Fibroblast of the conjunctiva (primary cell): ENCODE measurements at regions not wholly inside any gene's neighbourhood (a gene's known extent, or its start where the extent isn't known, plus 50 kb on each side); places are given as distances from the start of the nearest gene placed in this dataset.
A peak's percentile ranks its signal among the peaks of the same experiment; 100 is the strongest.

Experiments used
- DNase-seq: peaks from one replicate; pipeline ENCODE4 v3.0.0-alpha.2; 2010; ENCODE audit warnings: low read depth

DNA sequence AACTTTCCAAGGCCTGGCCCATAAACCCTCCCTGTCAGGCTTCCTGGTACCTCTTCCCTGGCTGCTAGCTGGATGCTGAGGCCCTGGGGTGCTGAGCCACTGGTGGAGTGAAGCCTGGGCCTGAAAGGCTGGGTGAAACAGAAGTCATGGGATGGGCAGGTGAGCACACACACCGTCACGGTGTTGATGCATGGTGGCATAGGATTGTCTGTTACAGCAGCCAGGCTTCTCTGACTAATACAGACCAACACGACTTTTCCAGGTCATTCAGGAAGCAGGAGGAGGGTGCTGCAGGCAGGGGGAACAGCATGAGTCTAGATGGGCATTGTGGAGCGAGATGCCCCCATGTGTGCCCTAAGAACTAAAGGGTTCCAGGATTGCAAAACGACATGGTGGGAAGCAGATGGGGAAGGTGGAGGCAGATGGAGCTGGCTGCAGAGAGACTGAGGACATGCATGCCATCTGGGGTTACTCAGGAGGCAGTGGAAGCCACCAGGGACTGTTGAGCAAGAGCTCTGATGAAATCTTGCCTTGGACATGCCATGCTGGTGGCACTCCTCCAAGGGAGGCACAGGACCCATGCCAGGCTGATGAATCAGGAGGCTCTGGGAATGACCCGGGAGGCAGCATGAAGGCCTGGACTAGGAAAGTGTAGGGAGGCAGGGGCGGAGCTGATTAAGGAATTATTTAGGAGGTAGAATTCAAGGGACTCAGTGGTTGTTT, 480.9 kb downstream of the TSN start:
- peak; percentile 54 for DNase-seq

DNA sequence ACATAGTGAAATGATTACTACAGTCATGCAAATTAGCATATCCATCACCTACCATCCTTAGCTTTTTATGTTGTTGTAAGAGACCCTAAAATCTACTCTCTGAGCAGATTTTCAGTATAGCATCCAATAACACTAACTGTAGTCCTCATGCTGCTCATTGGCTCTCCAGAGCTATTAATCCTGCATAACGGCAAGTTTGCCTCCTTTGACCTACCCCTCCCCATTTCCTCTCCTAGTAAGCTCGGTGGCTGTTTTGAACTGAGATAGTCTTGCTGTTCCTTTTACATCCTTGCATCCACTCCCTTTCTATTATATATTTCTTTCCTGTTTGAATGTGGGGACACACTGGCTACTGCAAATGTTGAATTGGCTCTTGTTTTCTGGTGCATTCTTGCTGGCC, 481.5 kb downstream of the TSN start:
- DNase-seq, result no peak

DNA sequence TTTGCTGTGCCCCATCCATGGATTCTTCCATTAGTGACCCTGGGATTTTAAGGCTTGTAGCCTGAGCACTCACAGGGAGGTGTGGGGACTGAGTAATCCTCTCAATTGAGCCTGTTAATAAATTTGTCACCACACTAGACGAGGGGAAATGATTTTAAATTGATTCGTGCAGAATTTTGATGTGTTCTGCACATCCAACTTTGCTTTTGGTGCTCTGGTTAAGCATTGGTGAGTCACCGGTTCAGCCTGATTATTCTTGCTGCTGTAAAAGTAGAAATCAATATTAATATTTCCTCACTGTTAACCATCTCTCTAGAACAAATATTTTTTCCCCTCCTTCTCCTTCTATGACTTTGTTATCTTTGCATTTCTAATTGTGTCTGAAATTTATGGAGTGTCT, 482.0 kb downstream of the TSN start:
- no peak for DNase-seq

DNA sequence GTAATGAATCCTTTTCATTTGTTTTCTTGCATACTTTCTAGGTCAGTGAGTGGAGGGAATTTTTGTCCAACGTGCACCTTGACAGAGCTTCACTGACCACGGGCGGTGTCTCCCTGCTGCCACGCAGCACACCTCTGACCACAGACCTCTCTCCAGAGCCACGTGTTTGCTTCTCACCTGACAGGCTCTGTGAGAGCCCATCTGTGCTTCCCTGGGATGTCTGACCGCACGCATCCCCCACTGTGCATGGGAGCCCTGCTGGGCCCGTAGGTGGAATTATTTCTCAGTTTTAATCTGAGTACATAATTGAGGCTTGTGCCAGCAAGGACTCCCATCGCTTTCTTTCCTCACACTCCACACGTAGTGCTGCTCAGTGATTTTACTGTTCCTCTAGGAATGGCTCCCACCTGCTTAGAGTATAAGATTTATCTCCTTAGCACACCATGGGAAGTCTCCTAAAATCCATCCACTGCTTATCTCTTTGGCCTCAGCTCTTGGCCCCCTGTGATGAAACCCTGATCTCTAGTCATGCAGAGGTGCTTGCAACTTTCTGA, 482.6 kb downstream of the TSN start:
- no peak for DNase-seq

DNA sequence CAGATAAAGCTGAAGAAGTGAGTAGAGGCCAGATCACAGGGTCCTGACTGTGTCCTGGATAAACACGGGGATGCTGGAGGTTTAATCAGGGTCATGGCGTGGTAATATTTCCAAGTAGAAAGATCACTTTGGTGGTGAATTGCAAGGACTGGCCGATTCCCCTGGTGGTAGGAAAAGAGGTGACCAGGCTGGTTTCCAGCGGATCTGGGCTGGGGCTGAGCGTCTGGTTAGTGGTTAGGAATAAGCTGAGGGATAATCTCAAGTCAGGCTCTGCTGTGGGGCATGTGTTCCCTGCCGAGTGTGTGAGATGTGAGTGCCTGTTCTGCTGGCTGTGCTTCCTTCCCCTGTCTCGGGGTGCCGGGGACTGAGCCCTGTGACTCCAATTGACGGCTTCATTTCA, 484.0 kb downstream of the TSN start:
- DNase-seq, result no peak

DNA sequence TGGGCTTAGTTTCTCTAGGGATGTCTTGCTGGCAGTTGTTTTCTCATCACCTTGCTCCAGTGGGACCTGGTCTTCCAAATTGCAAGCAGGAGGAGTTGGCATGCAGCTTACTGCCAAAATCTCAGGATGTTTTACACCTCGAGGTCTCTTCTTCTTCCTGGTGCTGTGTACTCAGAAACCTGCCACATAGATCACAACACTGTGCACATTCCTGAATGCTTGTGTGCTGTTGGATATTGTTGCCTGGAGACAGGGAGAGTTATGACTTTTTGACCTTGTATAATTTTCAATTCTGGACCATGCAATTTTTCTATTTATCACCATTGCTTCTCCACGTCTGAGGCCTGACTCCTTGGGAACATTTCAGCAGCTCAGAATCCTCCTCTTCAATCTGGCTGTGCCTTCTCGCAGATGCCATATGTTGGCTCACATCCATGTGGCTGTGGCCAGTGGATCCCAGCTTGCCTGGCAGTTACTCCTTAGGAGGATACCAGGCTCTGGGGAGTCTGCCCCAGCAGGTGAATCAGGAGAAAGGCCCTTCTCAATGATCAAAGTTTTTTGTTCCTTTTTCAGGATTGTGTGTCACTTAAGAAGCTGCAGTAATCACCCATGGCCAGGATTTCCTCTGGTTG, 489.3 kb downstream of the TSN start:
- DNase-seq, result no peak

DNA sequence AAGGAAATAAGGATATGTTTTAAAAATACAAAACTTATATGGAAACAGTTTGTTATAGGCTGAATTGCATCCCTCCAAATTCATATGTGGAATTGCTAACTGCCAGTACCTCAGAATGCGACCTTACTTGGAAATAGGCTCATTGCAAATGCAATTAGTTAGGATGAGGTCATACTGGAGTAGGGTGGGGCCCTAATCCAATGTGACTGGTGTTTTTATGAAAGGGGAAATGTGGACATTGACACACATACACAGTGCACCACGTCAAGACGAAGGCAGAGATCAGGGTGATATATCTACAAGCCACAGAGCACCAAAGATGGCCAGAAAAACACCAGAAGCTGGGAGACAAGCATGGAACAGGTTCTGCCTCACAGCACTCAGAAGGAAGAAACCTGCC, 494.2 kb downstream of the TSN start:
- no peak for DNase-seq

DNA sequence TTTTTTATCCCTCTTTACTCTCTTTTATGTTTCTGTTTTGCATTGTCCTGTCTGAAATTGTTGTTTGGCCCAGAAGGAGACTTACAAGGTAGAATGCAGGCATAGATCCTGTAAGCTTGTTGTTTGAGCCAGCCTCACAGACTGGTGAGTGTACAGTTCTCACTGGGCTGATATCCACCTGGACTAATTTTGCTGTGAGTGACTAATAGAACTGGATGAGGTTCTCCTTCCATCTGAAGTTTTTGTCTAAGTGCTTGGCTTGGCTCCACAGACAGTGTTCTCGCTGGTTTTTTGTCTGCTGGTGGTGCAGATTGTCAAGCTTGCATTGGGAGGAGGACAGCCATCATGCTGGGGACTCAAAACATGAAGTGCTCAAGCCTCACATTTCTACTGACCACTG, 495.7 kb downstream of the TSN start:
- DNase-seq, result no peak

DNA sequence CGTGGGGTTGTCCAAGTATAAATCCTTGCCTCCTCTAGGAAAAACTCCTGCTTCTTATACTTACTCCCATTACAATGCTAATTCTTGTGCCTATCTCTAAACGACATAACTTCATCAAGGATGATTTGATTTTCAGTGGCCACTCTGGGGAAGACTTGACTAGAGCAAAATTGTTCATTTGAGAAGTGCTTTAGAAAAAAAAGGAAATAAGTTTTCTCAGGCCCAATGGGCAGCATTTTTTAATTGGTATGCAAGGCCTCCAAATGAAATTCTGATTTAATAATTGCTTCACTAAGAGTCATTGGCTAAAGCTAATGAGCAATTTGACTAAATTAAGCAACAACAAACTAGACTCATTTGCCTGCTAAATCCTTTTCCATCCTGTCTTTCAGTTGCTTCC, 496.1 kb downstream of the TSN start:
- no peak for DNase-seq

DNA sequence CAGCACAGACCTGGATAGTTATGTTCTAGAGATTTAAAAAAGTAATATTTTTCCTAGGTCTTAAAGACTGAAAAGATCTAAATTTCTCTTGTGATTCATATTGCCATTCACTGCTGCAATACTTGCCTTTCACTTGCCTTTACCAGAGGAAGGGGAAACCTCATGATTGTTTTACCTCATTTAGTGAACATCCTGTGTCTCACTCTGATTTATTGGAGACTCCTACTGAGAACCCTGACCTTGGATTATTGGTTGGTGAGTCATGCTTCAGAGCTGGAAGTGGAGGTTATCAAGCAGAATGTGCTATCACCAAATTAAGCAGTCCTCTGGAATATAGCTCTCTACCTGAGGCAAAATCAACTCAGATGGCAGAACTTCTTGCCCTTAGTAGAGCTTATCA, 500.5 kb downstream of the TSN start:
- no peak for DNase-seq

DNA sequence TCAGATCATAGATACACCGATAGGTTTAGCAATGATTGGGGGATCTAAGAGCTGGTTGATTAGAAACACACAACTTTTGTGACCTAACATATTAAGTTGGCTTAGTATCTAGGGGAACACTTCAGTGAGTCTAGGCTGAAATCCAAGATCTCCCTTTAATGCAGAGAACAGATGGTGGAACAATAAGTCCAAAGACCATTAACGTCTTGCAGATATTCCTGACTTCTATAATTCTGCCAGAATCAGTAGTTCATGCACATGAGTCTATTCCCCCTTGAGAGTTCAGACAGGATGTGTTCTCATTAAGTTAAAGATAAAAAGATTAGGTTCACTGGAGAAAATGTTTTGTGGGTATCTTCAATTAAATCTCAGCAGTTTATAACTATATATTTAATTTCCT, 506.5 kb downstream of the TSN start:
- no peak for DNase-seq

DNA sequence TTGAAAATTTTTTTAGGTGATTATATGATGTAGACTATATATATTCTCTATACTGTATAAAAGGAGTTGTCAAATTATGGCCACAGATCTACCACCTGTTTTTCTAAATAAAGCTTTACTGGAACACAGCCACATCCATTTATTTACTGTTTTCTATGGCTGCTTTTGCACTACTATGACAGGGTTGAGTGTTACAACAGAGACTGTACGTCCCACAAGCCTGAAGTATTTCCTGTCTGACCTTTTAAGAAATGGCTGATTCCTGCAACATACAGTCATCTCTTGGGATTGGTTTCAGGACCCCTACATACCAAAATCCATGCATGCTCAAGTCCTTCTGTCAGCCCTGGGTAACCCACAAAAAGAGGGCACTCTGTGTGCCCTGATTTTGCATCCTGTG, 508.3 kb downstream of the TSN start:
- no peak for DNase-seq

DNA sequence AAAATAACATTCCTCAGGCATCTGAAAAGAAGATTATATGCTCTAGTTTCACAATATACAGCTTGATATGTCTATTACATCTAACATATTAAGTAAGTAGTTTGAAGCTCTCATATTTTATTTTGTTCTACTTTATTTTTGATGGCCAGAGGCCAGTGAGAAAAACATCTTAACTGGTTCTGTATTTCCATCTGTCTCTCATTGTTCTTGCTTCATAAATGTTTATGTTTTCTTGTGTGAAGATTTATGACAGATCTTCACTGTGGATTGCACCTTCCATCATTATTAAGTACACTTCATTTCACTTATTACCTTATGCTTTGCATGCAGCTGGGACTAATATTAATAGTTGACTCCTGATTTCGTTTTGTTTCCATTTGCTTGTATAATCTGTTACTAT, 511.2 kb downstream of the TSN start:
- peak; percentile 4 for DNase-seq

DNA sequence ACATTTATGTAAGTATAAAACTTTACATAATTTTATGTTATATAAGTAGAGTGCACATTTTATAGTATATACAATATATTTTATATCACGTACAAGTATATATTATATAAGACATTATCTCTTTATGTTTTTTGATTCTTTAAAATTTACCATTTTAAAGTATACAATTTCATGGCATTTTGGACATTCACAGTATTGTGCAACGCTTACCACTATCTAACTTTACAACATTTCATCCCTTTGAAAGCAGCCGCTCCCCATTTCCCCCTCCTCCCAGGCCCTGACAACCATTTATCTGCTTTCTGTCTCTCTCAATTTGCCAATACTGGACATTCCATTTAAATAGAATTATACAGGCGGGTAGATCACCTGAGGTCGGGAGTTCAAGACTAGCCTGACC, 512.5 kb downstream of the TSN start:
- DNase-seq, result no peak

DNA sequence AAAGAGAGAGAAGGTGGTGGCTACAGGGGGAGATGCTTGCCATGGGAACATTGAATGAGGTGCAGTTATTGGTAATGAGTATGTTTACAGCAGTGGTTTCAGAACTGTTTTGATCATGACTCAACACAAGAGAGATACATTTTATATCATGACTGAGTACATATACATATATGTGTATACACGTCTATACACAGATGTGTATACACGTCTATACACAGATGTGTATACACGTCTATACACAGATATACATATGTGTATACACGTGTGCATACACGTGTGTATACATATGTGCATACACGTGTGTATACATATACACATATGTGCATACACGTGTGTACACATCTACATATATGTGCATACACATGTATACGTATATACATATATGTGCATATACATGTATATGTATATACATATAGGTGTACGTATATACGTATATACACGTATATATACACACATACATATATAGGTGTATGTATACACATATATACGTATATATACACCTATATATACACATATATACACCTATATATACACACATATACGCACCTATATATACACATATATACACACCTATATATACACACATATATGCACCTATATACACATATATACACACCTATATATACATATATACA, 518.5 kb downstream of the TSN start:
- DNase-seq, result no peak

DNA sequence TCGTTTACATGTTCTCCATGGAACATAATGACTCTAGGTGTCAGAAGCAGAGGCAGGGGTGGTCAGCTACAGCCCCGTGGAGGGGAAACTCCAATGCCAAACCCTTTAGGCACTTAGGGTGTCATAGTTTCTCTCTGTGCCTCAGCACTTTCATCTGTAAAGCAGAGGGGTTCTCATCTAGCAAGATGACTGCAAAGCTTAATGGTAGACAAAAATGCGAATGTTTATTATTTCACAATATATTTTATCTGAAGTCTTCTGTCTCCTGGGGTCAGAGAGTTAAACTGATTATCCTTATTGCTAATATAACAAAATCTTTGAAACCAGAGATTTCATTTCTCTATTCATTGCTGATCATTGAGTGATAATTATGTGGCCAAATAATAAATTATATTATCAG, 522.5 kb downstream of the TSN start:
- no peak for DNase-seq

DNA sequence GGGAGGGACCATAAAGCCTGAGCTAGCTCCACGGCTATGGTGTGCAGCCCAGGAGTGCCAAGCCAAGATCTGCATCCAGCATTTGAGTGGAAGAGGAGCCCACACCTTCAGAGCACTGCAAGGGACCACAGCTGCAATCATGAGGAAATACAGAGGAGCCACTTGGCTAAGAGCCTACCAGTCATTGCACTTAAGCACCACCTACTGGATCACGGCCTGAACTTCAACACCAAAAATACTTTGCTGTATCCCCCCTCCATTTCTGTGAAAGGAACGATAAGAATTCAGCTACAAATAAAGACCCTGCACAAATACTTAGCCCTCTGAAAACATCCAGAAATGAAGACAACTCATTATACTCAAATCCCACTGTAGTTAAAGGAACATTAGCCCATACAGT, 545.3 kb downstream of the TSN start:
- no peak for DNase-seq

DNA sequence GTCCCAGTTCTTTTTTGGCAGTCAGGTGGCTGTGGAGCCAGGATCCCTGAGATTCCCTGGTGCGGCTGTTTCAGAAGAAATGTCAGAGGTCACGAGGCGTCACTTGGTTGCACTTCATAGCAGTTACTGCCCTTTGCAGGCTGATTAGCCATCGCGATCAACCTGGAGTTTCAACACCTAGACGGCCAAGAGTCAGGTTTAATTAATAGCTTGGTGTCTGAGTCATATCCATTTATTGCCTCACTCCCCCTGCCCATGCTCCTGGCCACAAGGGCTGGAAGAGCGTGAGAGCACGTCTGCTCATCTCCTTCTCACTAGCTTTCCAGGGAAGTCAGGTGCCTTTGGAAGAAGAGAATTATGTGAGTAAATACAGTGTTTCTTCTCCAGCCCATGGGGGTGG, 552.3 kb downstream of the TSN start:
- no peak for DNase-seq

DNA sequence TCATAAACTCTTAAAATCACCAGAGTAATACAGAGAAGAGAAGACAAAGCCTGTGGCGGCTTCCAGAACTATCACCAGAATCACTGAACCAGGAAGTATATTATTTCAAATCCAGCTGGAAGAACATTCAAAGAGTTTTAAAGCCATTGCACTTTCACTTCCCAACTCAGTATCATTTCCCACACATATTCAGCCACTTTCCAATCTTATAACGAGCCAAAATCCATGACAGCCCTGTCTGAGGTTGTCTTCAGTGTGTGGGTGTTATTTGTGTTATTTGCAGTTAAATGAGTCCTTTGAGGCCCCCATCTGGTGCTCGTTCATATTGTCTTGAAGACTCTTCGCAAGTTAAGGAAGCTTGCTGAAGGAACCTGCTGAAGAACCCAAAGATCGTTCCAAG, 559.9 kb downstream of the TSN start:
- DNase-seq, result no peak

DNA sequence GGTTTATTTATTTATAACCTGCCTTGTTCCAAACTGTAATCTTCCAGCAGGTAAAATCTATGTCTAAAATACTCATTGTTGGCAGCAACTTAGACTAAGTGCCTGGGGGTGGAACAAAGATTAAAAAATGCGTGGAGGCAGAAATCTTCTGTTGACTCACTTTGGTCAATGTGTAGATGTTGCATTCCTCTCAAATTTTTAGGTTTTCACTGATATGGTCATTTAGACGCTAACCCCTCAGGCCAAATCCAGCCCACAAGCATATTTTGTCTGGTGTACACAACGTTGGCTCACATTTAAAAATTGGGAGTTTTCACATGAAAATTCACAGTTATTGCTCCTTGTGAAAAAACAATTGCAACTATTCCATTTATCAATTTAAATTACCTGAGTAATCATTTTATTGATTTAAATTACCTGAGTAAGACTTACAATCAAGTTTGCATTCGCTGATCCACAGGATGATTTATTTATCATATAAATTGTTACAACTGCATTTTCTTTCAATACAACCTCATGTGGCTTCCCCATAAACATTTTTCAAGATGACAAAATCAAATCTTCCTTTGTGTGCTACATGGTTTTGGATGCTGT, 564.2 kb downstream of the TSN start:
- DNase-seq, result no peak

DNA sequence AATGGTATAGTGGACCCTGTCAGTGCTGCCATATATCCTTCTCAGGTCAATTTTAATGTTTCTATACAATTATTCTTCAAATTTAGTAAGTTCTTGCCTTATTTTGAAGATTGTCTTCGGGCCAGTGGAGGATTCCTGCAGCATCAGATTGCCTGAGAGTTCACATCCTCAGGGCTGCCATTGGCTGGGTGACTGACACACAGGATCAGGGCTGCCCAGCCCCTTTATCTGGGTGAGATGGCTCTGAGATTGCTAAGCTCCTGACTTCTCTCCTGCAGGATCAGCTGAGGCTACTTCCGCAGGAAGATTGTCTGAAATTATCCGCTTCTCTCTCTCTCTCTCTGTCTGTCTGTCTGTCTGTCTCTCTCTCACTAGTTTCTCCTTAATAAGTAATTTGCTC, 567.4 kb downstream of the TSN start:
- DNase-seq, result no peak

DNA sequence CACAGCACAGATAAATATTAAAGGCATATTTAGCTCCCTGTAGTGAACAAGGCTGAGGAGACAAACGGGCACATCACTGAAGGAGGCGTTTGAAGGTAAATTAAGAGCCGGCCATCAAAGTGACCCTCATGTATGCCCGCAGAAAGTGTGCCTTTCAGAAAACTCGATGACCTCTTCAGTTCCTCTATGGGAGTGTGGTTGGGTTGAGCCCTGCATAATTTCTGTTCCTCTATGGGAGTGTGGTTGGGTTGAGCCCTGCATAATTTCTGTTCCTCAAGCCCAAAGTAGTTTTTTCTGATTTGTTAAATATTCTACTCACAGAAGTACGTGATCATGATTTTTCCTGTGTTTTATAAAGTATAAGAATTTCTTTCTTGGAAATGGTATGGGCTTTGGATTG, 568.5 kb downstream of the TSN start:
- DNase-seq, result no peak

DNA sequence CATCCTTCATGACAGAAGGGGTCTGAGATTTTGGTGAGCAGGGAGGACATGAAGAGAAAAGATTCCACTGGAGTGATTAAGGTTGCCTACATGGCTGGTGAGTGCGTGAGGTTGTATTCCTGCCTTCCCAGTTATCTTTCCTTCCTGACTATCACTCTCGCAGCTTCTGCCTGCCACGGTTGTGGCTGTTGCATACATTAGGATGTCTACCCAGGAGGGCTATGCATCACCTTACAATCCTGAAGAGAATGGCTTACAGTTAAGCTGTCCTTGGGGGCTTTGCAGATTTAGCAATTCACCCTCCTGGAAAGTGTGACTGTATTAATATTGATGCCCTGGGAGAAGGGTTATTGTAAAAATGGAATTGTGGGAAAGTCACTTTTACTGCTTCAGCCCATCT, 571.0 kb downstream of the TSN start:
- DNase-seq, result no peak
